NCI-H524 (cell line): ENCODE measurements at regions not wholly inside any gene's neighbourhood (a gene's known extent, or its start where the extent isn't known, plus 50 kb on each side); places are given as distances from the start of the nearest gene placed in this dataset.
"Not testable (repeated sequence)": the region's sequence is repeated elsewhere in the genome, so short reads cannot be mapped to it uniquely, and the experiment has no call there.

Source experiments
- DNase-seq, 2 experiments: peaks; one replicate each; lab custom pipeline; 2025; lab: John Stamatoyannopoulos, UW

DNA sequence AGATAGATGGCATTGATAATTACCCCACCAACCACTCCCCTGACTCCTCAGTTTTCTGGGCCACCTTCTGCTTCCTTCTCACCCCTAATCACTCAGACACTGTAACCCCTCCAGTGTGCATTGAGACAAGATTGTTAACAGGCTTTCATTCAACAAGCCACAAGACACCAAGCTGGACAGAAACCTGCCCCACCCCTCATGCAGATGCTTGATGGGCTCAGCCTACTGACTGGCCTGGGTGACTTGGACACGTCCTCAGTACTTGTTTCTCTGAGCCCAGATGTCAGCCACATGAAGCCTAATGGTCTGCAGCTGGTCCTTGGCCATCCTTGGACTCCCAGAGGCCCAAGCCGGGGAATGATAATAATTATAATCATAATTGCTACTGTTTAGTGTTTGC, 71.4 kb upstream of the SMIM23 start:
- DNase-seq: no peak

DNA sequence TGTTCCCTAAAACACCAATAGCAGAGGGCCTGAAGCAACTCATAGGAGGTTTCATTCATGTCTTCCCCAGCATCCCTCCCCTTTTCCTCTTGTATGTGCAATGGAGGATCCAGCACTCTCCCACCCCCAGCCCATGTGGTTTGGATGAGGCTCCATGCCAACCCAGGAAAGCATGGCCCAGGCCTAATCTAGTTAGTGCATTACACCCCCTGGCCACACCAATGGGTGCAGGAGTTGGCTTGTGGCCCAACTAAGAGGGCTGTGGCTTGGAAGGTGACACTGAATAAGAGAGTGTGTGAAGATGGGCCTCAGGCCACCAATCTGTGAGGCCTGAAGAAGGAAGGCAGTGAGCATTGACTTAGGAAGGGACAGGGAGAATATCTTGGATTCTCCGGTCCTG, 70.8 kb upstream of the SMIM23 start:
- no peak for DNase-seq

DNA sequence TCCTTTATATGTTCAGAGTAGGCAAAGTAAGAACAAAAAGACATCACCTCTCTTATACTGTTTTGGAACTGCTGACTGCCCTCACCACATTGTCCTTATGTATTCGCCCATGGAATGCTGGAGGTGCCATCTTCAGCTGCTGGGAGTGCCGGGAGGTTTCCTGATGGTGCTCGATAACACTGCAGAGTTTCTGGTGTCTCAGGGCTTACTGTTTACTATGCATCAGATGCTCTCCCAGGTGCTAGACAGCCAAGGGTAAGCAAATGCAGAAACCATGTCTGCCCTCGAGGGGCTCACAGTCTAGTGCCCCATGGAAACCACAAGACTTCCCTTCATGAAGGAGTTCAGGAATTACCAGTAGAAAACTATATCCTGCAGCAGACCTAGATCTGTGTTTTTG, 70.1 kb upstream of the SMIM23 start:
- DNase-seq: no peak

GRCh38 chr5:171720086-171720485, 65.5 kb upstream of the SMIM23 start:
- DNase-seq: no peak

GRCh38 chr5:171721464-171721863, 64.2 kb upstream of the SMIM23 start:
- no peak for DNase-seq

DNA sequence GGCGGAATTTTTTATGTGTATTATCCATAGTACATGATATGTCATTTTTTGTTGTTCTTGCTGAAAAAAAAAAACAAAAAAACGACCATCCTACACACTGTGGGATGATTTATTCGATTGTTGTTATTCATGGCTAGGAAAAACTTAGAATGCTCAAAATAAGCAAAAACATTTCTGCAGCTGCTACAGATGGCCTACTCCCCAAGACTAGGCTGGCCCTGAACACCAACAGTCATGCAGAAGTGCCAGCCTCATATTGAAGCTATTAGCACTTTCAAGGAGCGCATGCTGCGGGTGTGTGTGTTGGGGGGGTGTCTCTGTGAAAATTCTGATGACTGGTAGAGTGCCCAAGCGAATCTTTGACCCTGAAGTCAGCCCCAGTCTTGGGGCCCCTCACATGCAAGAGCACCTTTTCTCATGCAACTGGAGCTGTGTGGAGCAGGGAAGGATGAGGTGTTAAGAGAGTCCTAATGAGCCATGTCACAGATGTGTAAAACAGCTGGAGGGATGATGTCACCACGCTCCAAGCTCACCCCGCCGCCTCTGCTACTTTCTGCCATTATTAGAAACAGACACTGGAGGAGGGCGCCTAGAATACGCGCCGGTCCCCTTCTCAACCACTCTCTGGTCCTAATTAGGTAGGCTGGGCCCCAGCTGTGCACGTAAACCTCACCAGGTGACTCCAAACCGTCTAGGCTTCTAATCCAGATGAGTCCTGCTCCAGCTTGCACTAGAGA, 61.0 kb upstream of the SMIM23 start:
- peak in 1 of 2 experiments; percentile 16 for DNase-seq

GRCh38 chr5:171725205-171725601, 60.4 kb upstream of the SMIM23 start:
- no peak for DNase-seq

- DNase-seq: not testable (repeated sequence)
Observed at GRCh38 chr5:171726819-171727218, 58.8 kb upstream of the SMIM23 start.

GRCh38 chr5:171728686-171729085, 56.9 kb upstream of the SMIM23 start:
- no peak for DNase-seq
